ENCODE measurements at regions not wholly inside any gene's neighbourhood (a gene's known extent, or its start where the extent isn't known, plus 50 kb on each side); places are given as distances from the start of the nearest gene placed in this dataset.

DNA sequence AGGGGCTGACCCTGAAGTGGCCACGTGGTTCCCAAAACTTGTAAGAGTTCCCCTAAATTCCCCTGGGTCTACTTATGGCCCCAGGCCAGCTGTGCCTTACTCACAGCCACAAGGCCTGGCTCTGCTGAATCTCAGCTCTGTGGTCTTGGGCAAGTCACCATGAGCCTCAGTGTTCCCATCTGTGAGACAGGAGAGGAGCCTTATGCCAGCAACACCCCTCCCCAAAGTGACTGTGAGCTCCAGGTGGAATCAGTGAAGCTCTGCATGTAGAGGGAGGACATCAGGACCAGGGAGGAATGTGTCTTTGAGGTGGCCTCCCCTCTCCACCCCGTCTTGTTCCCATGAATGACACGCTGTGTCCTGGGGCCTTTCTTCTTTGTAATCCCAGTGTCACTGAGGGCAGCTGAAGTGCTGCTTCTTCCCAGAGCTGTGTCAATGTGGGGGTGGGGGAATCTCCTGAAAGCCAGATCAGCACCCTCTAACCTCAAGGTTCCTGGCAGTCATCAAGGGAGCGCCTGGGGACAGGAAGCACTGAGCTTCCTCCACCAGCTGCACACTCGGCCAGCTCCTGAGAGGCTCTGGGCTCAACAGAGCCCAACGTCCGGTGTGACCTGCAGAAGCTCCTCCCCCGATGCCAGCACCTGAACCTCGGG, 258.9 kb downstream of the UACA start:
- no peak for DNase-seq (ENCODE audit: extremely low read depth in 1 of 4, low spot score in 3 of 4)
- no peaks in the 10 kb centered on the region for H3K9me1 ChIP-seq (ENCODE audit: control insufficient read depth, insufficient read depth, low read length)
- no peak overlapping the region for H2AFZ ChIP-seq (ENCODE audit: low read depth, low read length)
- ChIA-PET CTCF (ENCODE audit: low intra/inter-chr PET ratio) (no interaction called here), POLR2A (no interaction called here)
- H3K9me3 ChIP-seq (replicated peaks; ENCODE audit: control insufficient read depth, insufficient read depth, low read depth, low read length): no peaks in the 10 kb centered on the region
- in situ Hi-C loops (cut with MboI) (no loop called here), intact Hi-C loops (cut with micrococcal nuclease) (no loop called here)
- H3K9ac ChIP-seq (ENCODE audit: insufficient read depth in 1 of 2, low read depth in 2 of 2, low read length in 2 of 2): no peak overlapping the region
- no peak for ATAC-seq
- H3K4me1 ChIP-seq (replicated peaks in 1 of 2; ENCODE audit: control insufficient read depth in 2 of 2, insufficient read depth in 2 of 2, low read length in 2 of 2): no peaks in the 10 kb centered on the region
- no peaks in the 10 kb centered on the region for H4K20me1 ChIP-seq (replicated peaks; ENCODE audit: control insufficient read depth, insufficient read depth, low read length)
- H3K27me3 ChIP-seq (ENCODE audit: control insufficient read depth in 2 of 2, insufficient read depth in 2 of 2, low read length in 2 of 2): peaks cover 0 to 34% of the 10 kb centered on the region in 2 experiments; a peak in 3 of 5 replicates
- no peak overlapping the region for H3K4me2 ChIP-seq (ENCODE audit: insufficient read depth, low read length)
- H3K4me3 ChIP-seq: no peak overlapping the region
- no peaks in the 10 kb centered on the region for H3K36me3 ChIP-seq (ENCODE audit: control insufficient read depth, insufficient read depth, low read length)
- no peak overlapping the region for H3K27ac ChIP-seq (ENCODE audit: extremely low read depth, low read depth, low read length)
- no TSS peak for BruUV-seq (replicated peaks)
- 2% methylated on average over 9 of the region's 9 CpGs for WGBS (ENCODE audit: insufficient coverage, low coverage, missing lambda C conversion rate)
- H3K79me2 ChIP-seq (ENCODE audit: control insufficient read depth, insufficient read depth, low read length): no peaks in the 10 kb centered on the region
- FAIRE-seq: no peak
- TF ChIP-seq GABPA (tag; conservative IDR thresholded peaks at IDR 0.05; ENCODE audit: low read depth) (no peak), EWSR1 (IDR thresholded peaks at IDR 0.05; ENCODE audit: borderline replicate concordance, low read depth, partially characterized antibody) (no peak), ZNF778 (CRISPR knock-in tag; IDR thresholded peaks at IDR 0.05) (no peak), ZNF175 (CRISPR knock-in tag; IDR thresholded peaks at IDR 0.05; ENCODE audit: low read depth) (no peak)
- TF ChIP-seq, protein P1, sequence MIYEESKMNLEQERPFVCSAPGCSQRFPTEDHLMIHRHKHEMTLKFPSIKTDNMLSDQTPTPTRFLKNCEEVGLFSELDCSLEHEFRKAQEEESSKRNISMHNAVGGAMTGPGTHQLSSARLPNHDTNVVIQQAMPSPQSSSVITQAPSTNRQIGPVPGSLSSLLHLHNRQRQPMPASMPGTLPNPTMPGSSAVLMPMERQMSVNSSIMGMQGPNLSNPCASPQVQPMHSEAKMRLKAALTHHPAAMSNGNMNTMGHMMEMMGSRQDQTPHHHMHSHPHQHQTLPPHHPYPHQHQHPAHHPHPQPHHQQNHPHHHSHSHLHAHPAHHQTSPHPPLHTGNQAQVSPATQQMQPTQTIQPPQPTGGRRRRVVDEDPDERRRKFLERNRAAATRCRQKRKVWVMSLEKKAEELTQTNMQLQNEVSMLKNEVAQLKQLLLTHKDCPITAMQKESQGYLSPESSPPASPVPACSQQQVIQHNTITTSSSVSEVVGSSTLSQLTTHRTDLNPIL (CRISPR knock-in tag; IDR thresholded peaks at IDR 0.05): no peak
- TF ChIP-seq, protein P2, sequence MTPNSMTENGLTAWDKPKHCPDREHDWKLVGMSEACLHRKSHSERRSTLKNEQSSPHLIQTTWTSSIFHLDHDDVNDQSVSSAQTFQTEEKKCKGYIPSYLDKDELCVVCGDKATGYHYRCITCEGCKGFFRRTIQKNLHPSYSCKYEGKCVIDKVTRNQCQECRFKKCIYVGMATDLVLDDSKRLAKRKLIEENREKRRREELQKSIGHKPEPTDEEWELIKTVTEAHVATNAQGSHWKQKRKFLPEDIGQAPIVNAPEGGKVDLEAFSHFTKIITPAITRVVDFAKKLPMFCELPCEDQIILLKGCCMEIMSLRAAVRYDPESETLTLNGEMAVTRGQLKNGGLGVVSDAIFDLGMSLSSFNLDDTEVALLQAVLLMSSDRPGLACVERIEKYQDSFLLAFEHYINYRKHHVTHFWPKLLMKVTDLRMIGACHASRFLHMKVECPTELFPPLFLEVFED (CRISPR knock-in tag; conservative IDR thresholded peaks at IDR 0.05): no peak
- TF ChIP-seq, protein P3, sequence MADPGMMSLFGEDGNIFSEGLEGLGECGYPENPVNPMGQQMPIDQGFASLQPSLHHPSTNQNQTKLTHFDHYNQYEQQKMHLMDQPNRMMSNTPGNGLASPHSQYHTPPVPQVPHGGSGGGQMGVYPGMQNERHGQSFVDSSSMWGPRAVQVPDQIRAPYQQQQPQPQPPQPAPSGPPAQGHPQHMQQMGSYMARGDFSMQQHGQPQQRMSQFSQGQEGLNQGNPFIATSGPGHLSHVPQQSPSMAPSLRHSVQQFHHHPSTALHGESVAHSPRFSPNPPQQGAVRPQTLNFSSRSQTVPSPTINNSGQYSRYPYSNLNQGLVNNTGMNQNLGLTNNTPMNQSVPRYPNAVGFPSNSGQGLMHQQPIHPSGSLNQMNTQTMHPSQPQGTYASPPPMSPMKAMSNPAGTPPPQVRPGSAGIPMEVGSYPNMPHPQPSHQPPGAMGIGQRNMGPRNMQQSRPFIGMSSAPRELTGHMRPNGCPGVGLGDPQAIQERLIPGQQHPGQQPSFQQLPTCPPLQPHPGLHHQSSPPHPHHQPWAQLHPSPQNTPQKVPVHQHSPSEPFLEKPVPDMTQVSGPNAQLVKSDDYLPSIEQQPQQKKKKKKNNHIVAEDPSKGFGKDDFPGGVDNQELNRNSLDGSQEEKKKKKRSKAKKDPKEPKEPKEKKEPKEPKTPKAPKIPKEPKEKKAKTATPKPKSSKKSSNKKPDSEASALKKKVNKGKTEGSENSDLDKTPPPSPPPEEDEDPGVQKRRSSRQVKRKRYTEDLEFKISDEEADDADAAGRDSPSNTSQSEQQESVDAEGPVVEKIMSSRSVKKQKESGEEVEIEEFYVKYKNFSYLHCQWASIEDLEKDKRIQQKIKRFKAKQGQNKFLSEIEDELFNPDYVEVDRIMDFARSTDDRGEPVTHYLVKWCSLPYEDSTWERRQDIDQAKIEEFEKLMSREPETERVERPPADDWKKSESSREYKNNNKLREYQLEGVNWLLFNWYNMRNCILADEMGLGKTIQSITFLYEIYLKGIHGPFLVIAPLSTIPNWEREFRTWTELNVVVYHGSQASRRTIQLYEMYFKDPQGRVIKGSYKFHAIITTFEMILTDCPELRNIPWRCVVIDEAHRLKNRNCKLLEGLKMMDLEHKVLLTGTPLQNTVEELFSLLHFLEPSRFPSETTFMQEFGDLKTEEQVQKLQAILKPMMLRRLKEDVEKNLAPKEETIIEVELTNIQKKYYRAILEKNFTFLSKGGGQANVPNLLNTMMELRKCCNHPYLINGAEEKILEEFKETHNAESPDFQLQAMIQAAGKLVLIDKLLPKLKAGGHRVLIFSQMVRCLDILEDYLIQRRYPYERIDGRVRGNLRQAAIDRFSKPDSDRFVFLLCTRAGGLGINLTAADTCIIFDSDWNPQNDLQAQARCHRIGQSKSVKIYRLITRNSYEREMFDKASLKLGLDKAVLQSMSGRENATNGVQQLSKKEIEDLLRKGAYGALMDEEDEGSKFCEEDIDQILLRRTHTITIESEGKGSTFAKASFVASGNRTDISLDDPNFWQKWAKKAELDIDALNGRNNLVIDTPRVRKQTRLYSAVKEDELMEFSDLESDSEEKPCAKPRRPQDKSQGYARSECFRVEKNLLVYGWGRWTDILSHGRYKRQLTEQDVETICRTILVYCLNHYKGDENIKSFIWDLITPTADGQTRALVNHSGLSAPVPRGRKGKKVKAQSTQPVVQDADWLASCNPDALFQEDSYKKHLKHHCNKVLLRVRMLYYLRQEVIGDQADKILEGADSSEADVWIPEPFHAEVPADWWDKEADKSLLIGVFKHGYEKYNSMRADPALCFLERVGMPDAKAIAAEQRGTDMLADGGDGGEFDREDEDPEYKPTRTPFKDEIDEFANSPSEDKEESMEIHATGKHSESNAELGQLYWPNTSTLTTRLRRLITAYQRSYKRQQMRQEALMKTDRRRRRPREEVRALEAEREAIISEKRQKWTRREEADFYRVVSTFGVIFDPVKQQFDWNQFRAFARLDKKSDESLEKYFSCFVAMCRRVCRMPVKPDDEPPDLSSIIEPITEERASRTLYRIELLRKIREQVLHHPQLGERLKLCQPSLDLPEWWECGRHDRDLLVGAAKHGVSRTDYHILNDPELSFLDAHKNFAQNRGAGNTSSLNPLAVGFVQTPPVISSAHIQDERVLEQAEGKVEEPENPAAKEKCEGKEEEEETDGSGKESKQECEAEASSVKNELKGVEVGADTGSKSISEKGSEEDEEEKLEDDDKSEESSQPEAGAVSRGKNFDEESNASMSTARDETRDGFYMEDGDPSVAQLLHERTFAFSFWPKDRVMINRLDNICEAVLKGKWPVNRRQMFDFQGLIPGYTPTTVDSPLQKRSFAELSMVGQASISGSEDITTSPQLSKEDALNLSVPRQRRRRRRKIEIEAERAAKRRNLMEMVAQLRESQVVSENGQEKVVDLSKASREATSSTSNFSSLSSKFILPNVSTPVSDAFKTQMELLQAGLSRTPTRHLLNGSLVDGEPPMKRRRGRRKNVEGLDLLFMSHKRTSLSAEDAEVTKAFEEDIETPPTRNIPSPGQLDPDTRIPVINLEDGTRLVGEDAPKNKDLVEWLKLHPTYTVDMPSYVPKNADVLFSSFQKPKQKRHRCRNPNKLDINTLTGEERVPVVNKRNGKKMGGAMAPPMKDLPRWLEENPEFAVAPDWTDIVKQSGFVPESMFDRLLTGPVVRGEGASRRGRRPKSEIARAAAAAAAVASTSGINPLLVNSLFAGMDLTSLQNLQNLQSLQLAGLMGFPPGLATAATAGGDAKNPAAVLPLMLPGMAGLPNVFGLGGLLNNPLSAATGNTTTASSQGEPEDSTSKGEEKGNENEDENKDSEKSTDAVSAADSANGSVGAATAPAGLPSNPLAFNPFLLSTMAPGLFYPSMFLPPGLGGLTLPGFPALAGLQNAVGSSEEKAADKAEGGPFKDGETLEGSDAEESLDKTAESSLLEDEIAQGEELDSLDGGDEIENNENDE (IDR thresholded peaks at IDR 0.05; ENCODE audit: low read depth, low read length): no peak
